ENCODE measurements at regions not wholly inside any gene's neighbourhood (a gene's known extent, or its start where the extent isn't known, plus 50 kb on each side); places are given as distances from the start of the nearest gene placed in this dataset.

GRCh38 chr2:503288-503999, 173.8 kb downstream of the TMEM18 start:
- CTCF ChIA-PET (ENCODE audit: low intra/inter-chr PET ratio, low total read pairs) = no interaction called here
- Histone ChIP-seq H4K20me1 (ENCODE audit: insufficient read depth, low read length) (no peaks in the 10 kb centered on the region), H3K36me3 (replicated peaks in 1 of 2; ENCODE audit: control insufficient read depth in 1 of 2, insufficient read depth in 2 of 2, low read length in 2 of 2) (no peaks in the 10 kb centered on the region), H3K27me3 (ENCODE audit: control insufficient read depth in 1 of 2, insufficient read depth in 2 of 2, low read length in 2 of 2) (peaks cover 0 to 59% of the 10 kb centered on the region in 2 experiments; a peak in 4 of 5 replicates), H3K4me3 (replicated peaks in 1 of 3; ENCODE audit: insufficient read depth in 1 of 3, low read depth in 2 of 3, low read length in 3 of 3) (no peak overlapping the region), H3K79me2 (ENCODE audit: insufficient read depth, low read length) (no peaks in the 10 kb centered on the region), H3K27ac (ENCODE audit: extremely low read length, insufficient read depth, low read length) (no peak overlapping the region), H2AFZ (ENCODE audit: low read length) (no peak overlapping the region), H3K9me3 (ENCODE audit: low read length) (no peaks in the 10 kb centered on the region), H3K4me2 (ENCODE audit: low read depth, low read length) (no peak overlapping the region), H3K9ac (ENCODE audit: insufficient read depth, low read depth, low read length) (no peak overlapping the region), H3K4me1 (ENCODE audit: insufficient read depth, low read length) (no peaks in the 10 kb centered on the region)
- intact Hi-C loops (cut with micrococcal nuclease; ENCODE audit: unreplicated experiment) = no loop called here
- TF ChIP-seq ZNF34 (CRISPR knock-in tag; IDR thresholded peaks at IDR 0.05; ENCODE audit: borderline replicate concordance) (no peak), ZEB1 (IDR thresholded peaks at IDR 0.05; ENCODE audit: insufficient replicate concordance, low read depth) (no peak), JUNB (CRISPR knock-in tag; IDR thresholded peaks at IDR 0.05; ENCODE audit: borderline replicate concordance) (no peak), ARNT (IDR thresholded peaks at IDR 0.05) (no peak), ZNF333 (CRISPR knock-in tag; IDR thresholded peaks at IDR 0.05; ENCODE audit: borderline replicate concordance) (no peak)
- FAIRE-seq (no peak), DNase-seq (ENCODE audit: low spot score) (no peak), ATAC-seq (no peak)
- no TSS peak for BruUV-seq (replicated peaks)
- POLR2A ChIA-PET = no interaction called here
- WGBS (ENCODE audit: low lambda C conversion rate) = 69% methylated on average over 37 of the region's 41 CpGs
- in situ Hi-C loops (cut with HindIII; ENCODE audit: extremely low pct_ligation_motif_present, low pct_unique_long_range_greater_than_20kb) = no loop called here

GRCh38 chr2:502831-503230, 174.4 kb downstream of the TMEM18 start:
- H4K20me1 ChIP-seq (ENCODE audit: insufficient read depth, low read length) = no peaks in the 10 kb centered on the region
- H3K79me2 ChIP-seq (ENCODE audit: insufficient read depth, low read length) = no peaks in the 10 kb centered on the region
- H3K9me3 ChIP-seq (ENCODE audit: low read length) = no peaks in the 10 kb centered on the region
- FAIRE-seq = no peak
- no peak overlapping the region for H3K4me3 ChIP-seq (replicated peaks in 1 of 3; ENCODE audit: insufficient read depth in 1 of 3, low read depth in 2 of 3, low read length in 3 of 3)
- no peak for ATAC-seq
- H3K4me1 ChIP-seq (ENCODE audit: insufficient read depth, low read length) = no peaks in the 10 kb centered on the region
- ChIA-PET CTCF (ENCODE audit: low intra/inter-chr PET ratio, low total read pairs) (no interaction called here), POLR2A (no interaction called here)
- DNase-seq (ENCODE audit: low spot score) = no peak
- no peak overlapping the region for H2AFZ ChIP-seq (ENCODE audit: low read length)
- TF ChIP-seq BRF2 (CRISPR knock-in tag; IDR thresholded peaks at IDR 0.05) = no peak
- TF ChIP-seq ZMYM2 (CRISPR knock-in tag; IDR thresholded peaks at IDR 0.05) = no peak
- TF ChIP-seq ZNF598 (CRISPR knock-in tag; IDR thresholded peaks at IDR 0.05; ENCODE audit: borderline replicate concordance) = no peak
- TF ChIP-seq ZNF337 (CRISPR knock-in tag; IDR thresholded peaks at IDR 0.05; ENCODE audit: borderline replicate concordance, low read depth) = no peak
- no peak for TF ChIP-seq ZNF891 (CRISPR knock-in tag; IDR thresholded peaks at IDR 0.05)
- TF ChIP-seq MLX (CRISPR knock-in tag; IDR thresholded peaks at IDR 0.05) = no peak
- TF ChIP-seq RFXAP (CRISPR knock-in tag; IDR thresholded peaks at IDR 0.05; ENCODE audit: borderline replicate concordance) = no peak
- H3K4me2 ChIP-seq (ENCODE audit: low read depth, low read length) = no peak overlapping the region
- 73% methylated on average over 35 of the region's 35 CpGs for WGBS (ENCODE audit: low lambda C conversion rate)
- no peaks in the 10 kb centered on the region for H3K36me3 ChIP-seq (replicated peaks in 1 of 2; ENCODE audit: control insufficient read depth in 1 of 2, insufficient read depth in 2 of 2, low read length in 2 of 2)
- H3K9ac ChIP-seq (ENCODE audit: insufficient read depth, low read depth, low read length) = no peak overlapping the region
- H3K27ac ChIP-seq (ENCODE audit: extremely low read length, insufficient read depth, low read length) = no peak overlapping the region
- intact Hi-C loops (cut with micrococcal nuclease; ENCODE audit: unreplicated experiment) = no loop called here
- in situ Hi-C loops (cut with HindIII; ENCODE audit: extremely low pct_ligation_motif_present, low pct_unique_long_range_greater_than_20kb) = no loop called here
- peaks cover 0 to 65% of the 10 kb centered on the region in 2 experiments; a peak in 4 of 5 replicates for H3K27me3 ChIP-seq (ENCODE audit: control insufficient read depth in 1 of 2, insufficient read depth in 2 of 2, low read length in 2 of 2)
- no TSS peak for BruUV-seq (replicated peaks)

Measured in HepG2 (cell line).